Heart right ventricle (tissue), 16 donors: ENCODE measurements at regions not wholly inside any gene's neighbourhood (a gene's known extent, or its start where the extent isn't known, plus 50 kb on each side); places are given as distances from the start of the nearest gene placed in this dataset.

ENCODE experiments used
- ATAC-seq, 8 donors: fragments of 200-7000 bp; cut with Tn5 transposase; one replicate each; pipeline ENCODE4 v1.9.1; 2020; ENCODE audit warnings: mild to moderate bottlenecking in 8 of 8, moderate library complexity in 8 of 8, moderate number of reproducible peaks in 1 of 8
- DNase-seq, 2 donors: peaks; one replicate each; pipeline ENCODE4 v3.0.0-alpha.2; 2020
- H3K27ac ChIP-seq, 10 donors: fragments of 200-600 bp; sonication (generic) in 2 of 10; one replicate each; pipeline versions ENCODE4 v1.5.0 to v1.8.0; 2020 to 2022; ENCODE audit warnings: mild to moderate bottlenecking in 3 of 10
- H3K27me3 ChIP-seq, 7 donors: fragments of 200-600 bp; one replicate each; pipeline ENCODE4 v1.8.0; 2021 to 2022; ENCODE audit warnings: mild to moderate bottlenecking in 2 of 7
- H3K36me3 ChIP-seq, 9 donors: fragments of 200-600 bp; sonication (generic) in 1 of 9; one replicate each; pipeline versions ENCODE4 v1.5.0 to v1.8.0; 2020 to 2022; ENCODE audit warnings: mild to moderate bottlenecking in 2 of 9
- H3K4me1 ChIP-seq, 9 donors: fragments of 200-600 bp; sonication (generic) in 1 of 9; one replicate each; pipeline versions ENCODE4 v1.5.0 to v1.8.0; 2020 to 2022; ENCODE audit warnings: mild to moderate bottlenecking in 4 of 9
- H3K4me3 ChIP-seq, 10 donors: fragments of 200-600 bp; sonication (generic) in 2 of 10; one replicate each; pipeline versions ENCODE4 v1.5.0 to v1.8.0; 2020 to 2022; ENCODE audit warnings: mild to moderate bottlenecking in 7 of 10, moderate library complexity in 2 of 10
- H3K9me3 ChIP-seq, 11 donors: fragments of 200-600 bp in 10 of 11; sonication (generic) in 2 of 11; one replicate each; pipeline versions ENCODE4 v1.5.0 to v1.8.0; 2013 to 2022; ENCODE audit warnings: mild to moderate bottlenecking in 2 of 11, control low read depth in 1 of 11, moderate library complexity in 1 of 11
- WGBS, 2 donors: extraction: QIAGEN DNeasy Blood & Tissue Kit; methylation state at CpG; one replicate each; pipeline ENCODE4 v1.1.7; 2013; ENCODE audit warnings: inconsistent platforms in 1 of 2; 5-methylcytosine and 5-hydroxymethylcytosine counted together
- intact Hi-C, 10 donors: fragments of 100-400 bp; cut with DNase I; formaldehyde crosslinking; loops; one replicate each; pipeline versions ENCODE4 v1.11.1 to v1.14.2; 2022
- TF ChIP-seq, protein P1 (sequence below), 9 donors: fragments of 200-600 bp; sonication (generic) in 2 of 9; IDR thresholded peaks; one replicate each; pipeline versions ENCODE4 v1.5.0 to v1.8.0; 2021 to 2022; ENCODE audit warnings: antibody characterized with exemption in 9 of 9, mild to moderate bottlenecking in 5 of 9, moderate library complexity in 1 of 9
- donor health status: Arrhythmogenic right ventricular cardiomyopathy.
- donor health status: ischemic (EF 13 %, LVEDD 7.1; RV severe dilation, severe dysfunction).
- donor health status: healthy with polysubstance abuse.
- donor health status: DM: no; HTN: yes; CAD: no.
- donor health status: DM: no; HTN: no; CAD: no.
- donor health status: ischemic (EF 25% LVEDD 6.9; RV normal size, moderate dysfunction).
- donor health status: ischemic (EF 25% LVEDD 5.7; RV mildly dilated, moderate dysfunction).
- donor health status: healthy.
- donor health status: DM: yes; HTN: yes; CAD: no.
- donor health status: Ischemic cardiomyopathy.
- donor health status: ischemic (EF 35%, LVEDD 5.7; RV mildly dilated, moderate dysfunction).
- donor health status: nonischemic (EF 11% LVEDD 7.7; RV severe dilation, severe dysfunction).
- donor health status: DM: yes; HTN: yes; CAD: no.
- donor health status: PGD.
- donor health status: ischemic (EF 29% LVEDD 5.4; RV normal size, mild dysfunction).
- donor health status: nonischemic (EF 23%, LVEDD 6.1; RV moderate dilation, normal function).

DNA sequence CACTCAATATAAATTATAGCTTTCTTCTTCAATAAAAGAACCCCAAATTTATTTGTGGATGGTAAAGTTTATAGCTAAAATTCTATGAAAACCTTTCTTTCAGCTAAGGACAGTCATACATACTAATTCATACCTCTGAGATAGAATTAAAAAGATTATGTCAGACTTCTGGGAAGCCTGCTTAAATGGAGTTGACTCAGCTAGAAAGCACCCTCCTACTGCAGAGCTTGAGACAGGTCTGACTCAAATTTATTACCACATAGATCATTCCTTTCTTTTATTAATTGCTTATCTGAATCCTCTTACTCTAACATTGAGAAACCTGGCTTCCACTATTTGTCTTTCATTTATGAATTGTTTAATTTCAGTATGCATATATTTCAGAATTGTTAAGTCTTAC is 1007.0 kb upstream of the LRFN5 start:
- ATAC-seq: no peak
- H3K9me3 ChIP-seq: no peaks in the 10 kb centered on the region
- TF ChIP-seq, protein P1, sequence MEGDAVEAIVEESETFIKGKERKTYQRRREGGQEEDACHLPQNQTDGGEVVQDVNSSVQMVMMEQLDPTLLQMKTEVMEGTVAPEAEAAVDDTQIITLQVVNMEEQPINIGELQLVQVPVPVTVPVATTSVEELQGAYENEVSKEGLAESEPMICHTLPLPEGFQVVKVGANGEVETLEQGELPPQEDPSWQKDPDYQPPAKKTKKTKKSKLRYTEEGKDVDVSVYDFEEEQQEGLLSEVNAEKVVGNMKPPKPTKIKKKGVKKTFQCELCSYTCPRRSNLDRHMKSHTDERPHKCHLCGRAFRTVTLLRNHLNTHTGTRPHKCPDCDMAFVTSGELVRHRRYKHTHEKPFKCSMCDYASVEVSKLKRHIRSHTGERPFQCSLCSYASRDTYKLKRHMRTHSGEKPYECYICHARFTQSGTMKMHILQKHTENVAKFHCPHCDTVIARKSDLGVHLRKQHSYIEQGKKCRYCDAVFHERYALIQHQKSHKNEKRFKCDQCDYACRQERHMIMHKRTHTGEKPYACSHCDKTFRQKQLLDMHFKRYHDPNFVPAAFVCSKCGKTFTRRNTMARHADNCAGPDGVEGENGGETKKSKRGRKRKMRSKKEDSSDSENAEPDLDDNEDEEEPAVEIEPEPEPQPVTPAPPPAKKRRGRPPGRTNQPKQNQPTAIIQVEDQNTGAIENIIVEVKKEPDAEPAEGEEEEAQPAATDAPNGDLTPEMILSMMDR (IDR thresholded peaks at IDR 0.05): no peak

DNA sequence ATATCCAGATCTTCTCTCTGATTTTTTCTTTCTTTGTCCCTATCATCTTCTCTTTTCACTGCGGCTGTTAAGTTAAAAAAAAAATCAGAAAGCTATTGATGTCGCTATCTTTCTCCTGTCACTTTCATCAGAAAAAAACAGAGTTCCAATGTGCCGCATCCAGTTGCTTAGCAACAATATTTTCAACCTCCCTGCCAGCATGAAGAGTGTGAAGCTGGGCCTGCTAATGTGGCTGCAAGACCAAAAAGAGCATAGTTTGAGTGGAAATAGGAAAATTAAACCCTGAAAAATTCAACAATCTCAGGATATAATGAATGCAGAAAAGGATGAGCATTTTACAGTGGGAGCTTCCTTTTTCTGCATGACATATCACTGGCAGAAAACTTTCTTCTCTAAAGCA is 1025.4 kb upstream of the LRFN5 start:
- ATAC-seq: no peak
- H3K27ac ChIP-seq: no peak overlapping the region
- TF ChIP-seq, protein P1 (IDR thresholded peaks at IDR 0.05): no peak

More for the DNA sequence above, 1007.0 kb upstream of the LRFN5 start:
- no peak for DNase-seq
- H3K4me3 ChIP-seq: no peak overlapping the region
- intact Hi-C loops: no loop called here
- no peaks in the 10 kb centered on the region for H3K4me1 ChIP-seq
- H3K27ac ChIP-seq: no peak overlapping the region
- no peaks in the 10 kb centered on the region for H3K27me3 ChIP-seq
- H3K36me3 ChIP-seq: no peaks in the 10 kb centered on the region

DNA sequence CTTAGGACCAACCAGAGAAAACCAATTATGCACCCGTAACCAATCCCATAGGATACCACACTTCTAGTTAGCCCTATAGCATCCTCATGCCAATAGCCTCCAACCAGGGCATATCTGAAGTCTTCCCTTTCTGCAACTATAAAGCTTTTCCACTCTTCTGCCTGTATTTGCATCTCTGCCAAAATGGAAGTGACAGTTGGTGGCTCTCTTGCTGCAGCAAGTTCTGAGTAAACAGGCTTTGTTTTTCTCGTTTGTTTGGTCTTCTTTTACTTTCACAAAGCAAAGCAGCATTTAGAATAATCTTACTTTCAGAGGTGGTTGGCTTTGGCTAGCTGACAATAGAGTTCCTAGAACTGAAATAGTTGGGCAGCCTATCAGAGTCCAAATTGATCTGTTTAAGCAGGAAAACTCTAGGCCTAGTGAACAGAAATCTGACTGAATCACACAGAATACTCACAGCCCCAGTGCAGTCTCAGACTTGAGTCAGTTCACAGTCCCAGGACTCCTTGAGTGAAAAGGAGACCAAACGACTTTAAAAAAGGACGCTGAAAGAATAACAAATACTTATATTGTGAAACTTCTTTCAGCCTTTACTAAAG is 1029.7 kb upstream of the LRFN5 start:
- H3K4me1 ChIP-seq: no peaks in the 10 kb centered on the region
- TF ChIP-seq, protein P1 (IDR thresholded peaks at IDR 0.05): no peak
- H3K4me3 ChIP-seq: no peak overlapping the region
- H3K27ac ChIP-seq: no peak overlapping the region
- H3K36me3 ChIP-seq: no peaks in the 10 kb centered on the region
- ATAC-seq: no peak
- no peak for DNase-seq
- 60 to 69% methylated on average over 4 of the region's 4 CpGs for WGBS, 2 donors
- intact Hi-C loops: no loop called here
- H3K27me3 ChIP-seq: no peaks in the 10 kb centered on the region
- no peaks in the 10 kb centered on the region for H3K9me3 ChIP-seq

More for the DNA sequence above, 1025.4 kb upstream of the LRFN5 start:
- H3K4me1 ChIP-seq: no peaks in the 10 kb centered on the region
- no peak for DNase-seq
- H3K4me3 ChIP-seq: no peak overlapping the region
- no peaks in the 10 kb centered on the region for H3K9me3 ChIP-seq
- no peaks in the 10 kb centered on the region for H3K27me3 ChIP-seq
- 40 to 54% methylated on average over 3 of the region's 3 CpGs for WGBS, 2 donors
- H3K36me3 ChIP-seq: no peaks in the 10 kb centered on the region
- intact Hi-C loops: no loop called here

DNA sequence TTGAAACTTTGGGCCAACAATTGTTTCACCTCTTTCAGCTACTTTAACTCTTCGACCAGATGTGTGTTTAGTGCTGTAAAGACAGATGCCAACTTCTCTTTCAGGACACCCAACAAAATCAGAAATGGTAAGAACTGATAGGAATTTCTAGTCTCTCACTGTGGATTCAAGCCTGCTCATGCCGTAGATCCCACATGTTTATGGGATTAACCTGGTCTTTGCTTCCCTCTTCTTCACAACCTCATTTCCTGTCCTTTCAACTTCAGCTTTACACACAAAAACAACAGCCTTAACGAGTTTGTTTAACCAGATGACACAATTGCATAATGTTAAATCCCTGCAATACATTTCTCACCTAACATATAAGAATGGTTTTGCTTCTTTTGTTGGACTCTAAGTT is 1031.9 kb upstream of the LRFN5 start:
- TF ChIP-seq, protein P1 (IDR thresholded peaks at IDR 0.05): no peak
- WGBS, 2 donors: 36 to 41% methylated on average over 3 of the region's 3 CpGs

More for the DNA sequence above, 1031.9 kb upstream of the LRFN5 start:
- H3K9me3 ChIP-seq: no peaks in the 10 kb centered on the region
- H3K27ac ChIP-seq: no peak overlapping the region
- no peaks in the 10 kb centered on the region for H3K4me1 ChIP-seq
- intact Hi-C loops: no loop called here
- no peak overlapping the region for H3K4me3 ChIP-seq
- no peaks in the 10 kb centered on the region for H3K36me3 ChIP-seq
- ATAC-seq (no peak), DNase-seq (no peak)
- no peaks in the 10 kb centered on the region for H3K27me3 ChIP-seq
